ENCODE measurements at regions not wholly inside any gene's neighbourhood (a gene's known extent, or its start where the extent isn't known, plus 50 kb on each side); places are given as distances from the start of the nearest gene placed in this dataset.

- TF ChIP-seq CTCF (IDR thresholded peaks at IDR 0.05): no peak
- TF ChIP-seq POLR2A (IDR thresholded peaks at IDR 0.05): no peak
Measured at GRCh38 chr6:146914489-146915483, 289.4 kb upstream of the STXBP5 start.

Measured in esophagus squamous epithelium (tissue), 4 donors.